Neural crest cell (in vitro differentiated cells): ENCODE measurements at regions not wholly inside any gene's neighbourhood (a gene's known extent, or its start where the extent isn't known, plus 50 kb on each side); places are given as distances from the start of the nearest gene placed in this dataset.
"Not testable (repeated sequence)": the region's sequence is repeated elsewhere in the genome, so short reads cannot be mapped to it uniquely, and the experiment has no call there.

Experiments
- DNase-seq: peaks from one replicate; pipeline ENCODE4 v3.0.0; 2021; ENCODE audit warnings: low read depth, mixed read lengths, low spot score
- H3K27ac Mint-ChIP-seq: one replicate; pipeline ENCODE4 v1.8.0; 2021; ENCODE audit warnings: mild to moderate bottlenecking, mixed read lengths; ENCODE audit not compliant: unreplicated experiment
- H3K27me3 Mint-ChIP-seq: 2 replicates; pipeline ENCODE4 v1.8.0; 2021; ENCODE audit warnings: low read depth, mild to moderate bottlenecking, mixed read lengths
- H3K36me3 Mint-ChIP-seq: 2 replicates; pipeline ENCODE4 v1.8.0; 2021; ENCODE audit warnings: low read depth, mild to moderate bottlenecking, mixed read lengths
- H3K4me1 Mint-ChIP-seq: 2 replicates; pipeline ENCODE4 v1.8.0; 2021; ENCODE audit warnings: mixed read lengths
- H3K4me3 Mint-ChIP-seq: one replicate; pipeline ENCODE4 v1.8.0; 2021; ENCODE audit warnings: mild to moderate bottlenecking, mixed read lengths
- H3K9me3 Mint-ChIP-seq: 2 replicates; pipeline ENCODE4 v1.8.0; 2021; ENCODE audit warnings: mixed read lengths
- TF ChIP-seq, protein P1 (sequence below): fragments of 200-600 bp; sonication (generic); conservative IDR thresholded peaks from 2 replicates; pipeline ENCODE4 v1.5.0; 2021; ENCODE audit warnings: antibody characterized with exemption, mild to moderate bottlenecking

DNA sequence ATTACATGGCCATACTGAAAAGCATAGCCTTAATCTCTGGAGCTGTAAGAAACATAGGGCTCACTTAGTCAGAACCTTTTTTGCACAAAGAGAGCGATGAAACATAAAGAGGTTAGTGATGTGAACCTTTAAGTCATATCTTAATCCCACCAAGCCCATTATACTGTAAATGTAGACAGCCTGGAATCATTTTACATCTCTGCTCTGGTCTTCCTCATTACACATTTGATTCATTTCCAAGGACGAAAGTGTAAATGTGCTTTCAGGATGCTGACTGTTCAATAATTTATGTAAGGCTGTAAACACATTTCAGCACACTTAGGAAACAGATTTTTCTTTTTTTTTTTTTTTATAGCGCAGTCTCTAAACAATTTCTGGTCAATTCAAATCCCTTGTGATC is 131.3 kb upstream of the B3GAT2 start:
- TF ChIP-seq, protein P1, sequence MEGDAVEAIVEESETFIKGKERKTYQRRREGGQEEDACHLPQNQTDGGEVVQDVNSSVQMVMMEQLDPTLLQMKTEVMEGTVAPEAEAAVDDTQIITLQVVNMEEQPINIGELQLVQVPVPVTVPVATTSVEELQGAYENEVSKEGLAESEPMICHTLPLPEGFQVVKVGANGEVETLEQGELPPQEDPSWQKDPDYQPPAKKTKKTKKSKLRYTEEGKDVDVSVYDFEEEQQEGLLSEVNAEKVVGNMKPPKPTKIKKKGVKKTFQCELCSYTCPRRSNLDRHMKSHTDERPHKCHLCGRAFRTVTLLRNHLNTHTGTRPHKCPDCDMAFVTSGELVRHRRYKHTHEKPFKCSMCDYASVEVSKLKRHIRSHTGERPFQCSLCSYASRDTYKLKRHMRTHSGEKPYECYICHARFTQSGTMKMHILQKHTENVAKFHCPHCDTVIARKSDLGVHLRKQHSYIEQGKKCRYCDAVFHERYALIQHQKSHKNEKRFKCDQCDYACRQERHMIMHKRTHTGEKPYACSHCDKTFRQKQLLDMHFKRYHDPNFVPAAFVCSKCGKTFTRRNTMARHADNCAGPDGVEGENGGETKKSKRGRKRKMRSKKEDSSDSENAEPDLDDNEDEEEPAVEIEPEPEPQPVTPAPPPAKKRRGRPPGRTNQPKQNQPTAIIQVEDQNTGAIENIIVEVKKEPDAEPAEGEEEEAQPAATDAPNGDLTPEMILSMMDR: no peak
- no peaks in the 10 kb centered on the region for H3K4me1 Mint-ChIP-seq
- no peak overlapping the region for H3K27ac Mint-ChIP-seq
- peaks cover 2% of the 10 kb centered on the region for H3K9me3 Mint-ChIP-seq
- H3K4me3 Mint-ChIP-seq: no peak overlapping the region
- no peaks in the 10 kb centered on the region for H3K27me3 Mint-ChIP-seq
- no peak for DNase-seq
- H3K36me3 Mint-ChIP-seq: no peaks in the 10 kb centered on the region

DNA sequence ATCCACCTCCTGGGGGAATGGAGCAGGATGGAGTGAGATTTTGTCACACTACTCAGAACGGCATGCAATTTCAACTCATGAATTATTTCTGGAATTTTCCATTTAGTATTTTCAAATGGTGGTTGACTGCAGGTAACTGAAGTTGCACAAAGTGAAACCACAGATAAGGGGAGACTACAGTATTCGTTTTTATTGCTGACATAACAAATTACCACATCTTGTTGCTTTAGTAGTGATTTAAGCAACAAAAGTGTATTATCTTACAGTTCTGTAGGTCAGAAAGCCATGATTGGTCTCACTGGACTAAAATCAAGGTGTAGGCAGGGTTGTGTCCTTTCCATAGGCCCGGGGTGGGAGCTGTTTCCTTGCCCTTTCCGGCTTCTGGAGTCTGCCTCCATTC is 133.4 kb upstream of the B3GAT2 start:
- TF ChIP-seq, protein P1: no peak
- Mint-ChIP-seq H3K9me3 (peaks cover 6% of the 10 kb centered on the region), H3K36me3 (no peaks in the 10 kb centered on the region), H3K4me1 (no peaks in the 10 kb centered on the region), H3K27ac (no peak overlapping the region), H3K27me3 (no peaks in the 10 kb centered on the region), H3K4me3 (no peak overlapping the region)
- no peak for DNase-seq

DNA sequence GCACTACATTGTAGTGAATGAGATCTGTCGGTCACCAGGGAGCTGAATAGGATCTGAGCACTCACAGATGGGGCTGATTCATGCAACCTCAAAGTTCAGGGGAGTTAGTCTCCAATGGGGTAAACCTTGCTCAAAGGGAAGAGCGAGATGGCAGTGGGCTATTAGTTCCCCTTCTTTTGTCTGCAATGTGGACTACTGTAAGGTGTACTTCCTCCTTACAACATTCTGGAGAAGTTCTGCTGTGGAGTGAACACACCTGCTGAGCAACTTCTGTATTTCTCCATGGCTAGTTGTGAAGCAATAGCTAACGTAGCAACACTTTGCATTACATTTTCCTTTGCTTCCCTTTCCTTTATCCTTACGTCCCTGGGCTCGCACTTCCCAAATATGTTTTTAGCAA is 134.3 kb upstream of the B3GAT2 start:
- Mint-ChIP-seq H3K27ac (no peak overlapping the region), H3K9me3 (peaks cover 6% of the 10 kb centered on the region), H3K27me3 (no peaks in the 10 kb centered on the region), H3K36me3 (no peaks in the 10 kb centered on the region), H3K4me1 (no peaks in the 10 kb centered on the region), H3K4me3 (no peak overlapping the region)
- DNase-seq: no peak
- TF ChIP-seq, protein P1: no peak

DNA sequence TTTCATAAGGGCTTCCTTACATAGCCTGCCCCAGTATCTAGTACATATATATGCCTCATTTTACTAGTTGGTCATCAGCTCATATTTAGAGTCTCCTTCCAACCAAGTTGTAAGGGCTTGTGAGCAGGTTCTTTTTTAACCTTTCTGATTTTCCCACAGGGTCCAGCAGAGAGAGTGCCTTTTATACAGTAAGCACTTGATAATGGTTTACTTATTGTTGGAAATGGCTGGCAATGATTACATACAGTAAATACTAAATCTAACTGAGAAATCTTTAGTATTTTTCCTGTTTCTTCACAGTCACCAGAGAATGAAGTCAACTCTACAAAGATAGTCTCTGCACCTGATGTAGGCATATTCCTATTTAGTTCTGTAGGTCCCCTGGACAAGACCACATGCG is 135.1 kb upstream of the B3GAT2 start:
- Mint-ChIP-seq H3K27me3 (no peaks in the 10 kb centered on the region), H3K36me3 (no peaks in the 10 kb centered on the region), H3K4me1 (no peaks in the 10 kb centered on the region), H3K9me3 (peaks cover 8% of the 10 kb centered on the region), H3K27ac (no peak overlapping the region), H3K4me3 (no peak overlapping the region)
- TF ChIP-seq, protein P1: no peak
- DNase-seq: no peak

DNA sequence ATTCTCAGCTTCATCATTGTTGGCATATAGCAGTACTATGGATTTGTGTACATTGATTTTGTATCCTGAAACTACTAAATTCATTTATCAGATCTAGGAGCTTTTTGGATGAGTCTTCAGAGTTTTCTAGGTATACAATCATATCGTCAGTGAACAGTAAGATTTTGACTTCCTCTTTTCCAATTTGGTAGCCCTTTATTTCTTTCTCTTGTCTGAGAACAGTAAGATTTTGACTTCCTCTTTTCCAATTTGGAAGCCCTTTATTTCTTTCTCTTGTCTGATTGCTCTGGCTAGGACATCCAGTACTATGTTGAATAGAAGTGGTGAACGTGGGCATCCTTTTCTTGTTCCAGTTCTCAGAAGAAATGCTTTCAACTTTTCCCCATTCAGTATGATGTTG is 140.4 kb upstream of the B3GAT2 start:
- H3K27ac Mint-ChIP-seq, DNase-seq, H3K27me3 Mint-ChIP-seq, H3K4me3 Mint-ChIP-seq, H3K4me1 Mint-ChIP-seq: not testable (repeated sequence)
- H3K9me3 Mint-ChIP-seq: peaks cover 18% of the 10 kb centered on the region
- peaks cover 11% of the 10 kb centered on the region for H3K36me3 Mint-ChIP-seq

DNA sequence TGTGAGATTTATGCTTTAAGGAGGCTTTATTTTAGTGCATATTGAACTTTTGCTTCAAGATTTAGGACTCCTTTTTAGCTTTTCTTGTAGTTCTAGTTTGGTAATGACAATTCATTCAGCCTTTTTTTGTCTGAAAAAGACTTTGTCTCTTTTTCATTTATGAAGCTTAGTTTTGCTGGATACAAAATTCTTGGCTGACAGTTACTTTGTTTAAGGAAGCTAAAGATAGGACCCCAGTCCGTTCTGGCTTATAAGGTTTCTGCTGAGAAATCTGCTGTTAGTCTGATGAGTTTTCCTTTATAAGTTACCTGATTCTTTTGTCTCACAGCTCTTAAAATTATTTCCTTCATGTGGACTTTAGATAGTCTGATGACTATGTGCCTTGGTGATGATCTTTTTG is 142.8 kb upstream of the B3GAT2 start:
- Mint-ChIP-seq H3K27ac (no peak overlapping the region), H3K4me3 (no peak overlapping the region), H3K36me3 (peaks cover 11% of the 10 kb centered on the region), H3K9me3 (peaks cover 12% of the 10 kb centered on the region), H3K4me1 (no peaks in the 10 kb centered on the region), H3K27me3 (no peaks in the 10 kb centered on the region)
- TF ChIP-seq, protein P1: no peak
- no peak for DNase-seq
